ENCODE measurements at regions not wholly inside any gene's neighbourhood (a gene's known extent, or its start where the extent isn't known, plus 50 kb on each side); places are given as distances from the start of the nearest gene placed in this dataset.
"Not testable (repeated sequence)": the region's sequence is repeated elsewhere in the genome, so short reads cannot be mapped to it uniquely, and the experiment has no call there.

GRCh38 chr2:192669505-192670091 is 474.9 kb upstream of the TMEFF2 start:
- DNase-seq (ENCODE audit: low spot score in 2 of 2) (no peak), ATAC-seq (no peak)
- Mint-ChIP-seq H3K4me1 (no peaks in the 10 kb centered on the region), H3K36me3 (no peaks in the 10 kb centered on the region), H3K4me3 (no peak overlapping the region), H3K9me3 (no peaks in the 10 kb centered on the region), H3K27ac (no peak overlapping the region)

DNA sequence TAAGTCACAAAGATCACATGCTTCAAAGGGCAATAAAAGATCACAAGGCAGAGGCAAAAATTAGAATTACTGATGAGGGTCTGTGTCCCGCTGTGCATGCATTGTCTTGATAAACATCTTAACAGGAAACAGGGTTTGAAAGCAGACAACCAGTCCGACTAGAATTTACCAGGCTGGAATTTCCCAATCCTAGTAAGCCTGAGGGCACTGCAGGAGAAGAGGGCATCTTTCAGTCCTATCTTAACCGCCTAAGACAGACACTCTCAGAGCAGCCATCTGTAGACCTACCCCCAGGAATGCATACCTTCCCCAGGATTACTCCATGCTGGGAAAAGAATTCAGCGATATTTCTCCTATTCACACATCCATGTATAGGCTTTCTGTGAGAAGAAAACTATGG is 465.8 kb upstream of the TMEFF2 start:
- DNase-seq (ENCODE audit: low spot score in 2 of 2); H3K27ac Mint-ChIP-seq; H3K36me3 Mint-ChIP-seq; H3K4me3 Mint-ChIP-seq; H3K9me3 Mint-ChIP-seq; ATAC-seq; H3K4me1 Mint-ChIP-seq: not testable (repeated sequence)

DNA sequence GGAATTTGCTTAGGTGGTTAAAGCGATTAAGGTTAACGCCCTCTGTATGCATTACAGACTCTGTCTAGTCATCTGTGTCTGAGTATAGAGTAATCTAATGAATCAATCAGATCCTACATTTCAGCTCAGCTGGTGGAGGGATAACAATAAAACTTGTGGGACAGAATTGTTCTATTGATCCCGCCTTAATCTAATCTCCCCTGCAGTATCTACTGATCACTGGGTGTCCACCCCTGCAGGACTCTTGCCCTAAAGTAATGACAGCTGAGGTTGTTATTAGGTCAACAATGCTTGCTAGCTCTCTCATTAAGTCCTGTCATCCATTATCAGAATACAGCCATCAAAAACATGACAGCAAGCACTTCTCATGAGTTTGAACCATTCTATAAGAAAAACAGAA is 462.6 kb upstream of the TMEFF2 start:
- ATAC-seq (no peak), DNase-seq (ENCODE audit: low spot score in 2 of 2) (no peak)
- H3K9me3 Mint-ChIP-seq = peaks cover 6% of the 10 kb centered on the region
- no peaks in the 10 kb centered on the region for H3K4me1 Mint-ChIP-seq
- H3K27ac Mint-ChIP-seq = no peak overlapping the region
- H3K36me3 Mint-ChIP-seq = no peaks in the 10 kb centered on the region
- no peak overlapping the region for H3K4me3 Mint-ChIP-seq

GRCh38 chr2:192655916-192656315 is 461.2 kb upstream of the TMEFF2 start:
- Mint-ChIP-seq H3K9me3 (peaks cover 9% of the 10 kb centered on the region), H3K4me1 (no peaks in the 10 kb centered on the region), H3K36me3 (no peaks in the 10 kb centered on the region), H3K27ac (no peak overlapping the region), H3K4me3 (no peak overlapping the region)
- DNase-seq (ENCODE audit: low spot score in 2 of 2) (no peak), ATAC-seq (no peak)

- H3K4me3 Mint-ChIP-seq = no peak overlapping the region
- no peaks in the 10 kb centered on the region for H3K36me3 Mint-ChIP-seq
- H3K9me3 Mint-ChIP-seq = peaks cover 3% of the 10 kb centered on the region
- no peak overlapping the region for H3K27ac Mint-ChIP-seq
- no peaks in the 10 kb centered on the region for H3K4me1 Mint-ChIP-seq
- ATAC-seq (no peak), DNase-seq (ENCODE audit: low spot score in 2 of 2) (no peak)
Measured at GRCh38 chr2:192645811-192646598, 451.3 kb upstream of the TMEFF2 start.

DNA sequence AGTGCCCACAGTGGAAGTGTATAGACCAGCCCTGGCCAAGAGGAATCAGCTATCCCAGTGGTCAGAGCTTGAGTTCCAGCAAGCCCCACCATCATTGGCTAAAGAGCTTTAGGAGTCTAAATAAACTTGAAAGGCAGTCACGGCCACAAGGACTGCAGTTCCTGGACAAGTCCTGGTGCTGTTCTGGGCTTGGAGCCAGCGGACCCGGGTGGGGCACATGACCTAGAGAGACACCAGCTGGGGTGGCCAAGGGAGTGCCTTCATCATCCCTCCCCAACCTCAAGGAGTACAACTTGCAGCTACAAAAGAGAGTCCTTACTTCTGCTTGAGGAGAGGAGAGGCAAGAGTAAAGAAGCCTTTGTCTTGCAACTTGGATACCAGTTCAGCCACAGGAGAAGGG is 439.8 kb upstream of the TMEFF2 start:
- H3K4me1 Mint-ChIP-seq = no peaks in the 10 kb centered on the region
- DNase-seq (ENCODE audit: low spot score in 2 of 2) = no peak
- H3K36me3 Mint-ChIP-seq = no peaks in the 10 kb centered on the region
- peaks cover 18% of the 10 kb centered on the region for H3K9me3 Mint-ChIP-seq
- H3K4me3 Mint-ChIP-seq = no peak overlapping the region
- H3K27ac Mint-ChIP-seq = no peak overlapping the region
- ATAC-seq = no peak

DNA sequence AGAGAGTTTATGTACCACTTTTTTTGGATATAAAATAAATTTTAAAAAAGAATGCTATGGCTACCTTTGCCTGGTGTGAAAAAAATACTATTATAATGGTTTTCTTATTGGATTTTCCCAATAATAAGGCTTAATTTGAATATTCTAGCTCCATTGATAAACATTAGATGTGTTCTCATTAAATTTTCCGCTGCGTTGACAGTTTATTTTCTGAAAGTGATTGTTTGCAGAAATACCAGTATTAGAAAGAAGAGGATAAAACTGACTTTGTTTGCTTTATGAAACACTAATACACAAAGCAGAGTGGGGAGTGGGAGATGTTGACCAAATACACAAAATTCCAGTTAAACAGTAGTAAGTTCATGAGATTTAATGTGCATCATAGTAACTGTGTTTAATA is 433.3 kb upstream of the TMEFF2 start:
- no peaks in the 10 kb centered on the region for H3K4me1 Mint-ChIP-seq
- no peak for DNase-seq (ENCODE audit: low spot score in 2 of 2)
- no peak for ATAC-seq
- no peaks in the 10 kb centered on the region for H3K36me3 Mint-ChIP-seq
- H3K4me3 Mint-ChIP-seq = no peak overlapping the region
- H3K9me3 Mint-ChIP-seq = peaks cover 5% of the 10 kb centered on the region
- no peak overlapping the region for H3K27ac Mint-ChIP-seq

- ATAC-seq (no peak), DNase-seq (ENCODE audit: low spot score in 2 of 2) (no peak)
- Mint-ChIP-seq H3K9me3 (peaks cover 2% of the 10 kb centered on the region), H3K27ac (no peak overlapping the region), H3K4me1 (no peaks in the 10 kb centered on the region), H3K36me3 (no peaks in the 10 kb centered on the region), H3K4me3 (no peak overlapping the region)
Measured at GRCh38 chr2:192615105-192615504, 420.4 kb upstream of the TMEFF2 start.

GRCh38 chr2:192604295-192604694 is 409.6 kb upstream of the TMEFF2 start:
- H3K4me1 Mint-ChIP-seq = no peaks in the 10 kb centered on the region
- DNase-seq (ENCODE audit: low spot score in 2 of 2) (no peak), ATAC-seq (peak; percentile 45)
- no peak overlapping the region for H3K4me3 Mint-ChIP-seq
- H3K36me3 Mint-ChIP-seq = no peaks in the 10 kb centered on the region
- H3K27ac Mint-ChIP-seq = no peak overlapping the region
- no peaks in the 10 kb centered on the region for H3K9me3 Mint-ChIP-seq

- ATAC-seq = peak; percentile 44
- not testable (repeated sequence) for H3K27ac Mint-ChIP-seq; H3K4me3 Mint-ChIP-seq; H3K36me3 Mint-ChIP-seq; H3K4me1 Mint-ChIP-seq; H3K9me3 Mint-ChIP-seq; DNase-seq (ENCODE audit: low spot score in 2 of 2)
Measured at GRCh38 chr2:192598649-192599048, 403.9 kb upstream of the TMEFF2 start.

GRCh38 chr2:192593561-192593960 is 398.8 kb upstream of the TMEFF2 start:
- ATAC-seq = no peak
- no peak overlapping the region for H3K4me3 Mint-ChIP-seq
- H3K36me3 Mint-ChIP-seq = no peaks in the 10 kb centered on the region
- H3K9me3 Mint-ChIP-seq = peaks cover 8% of the 10 kb centered on the region
- H3K27ac Mint-ChIP-seq = no peak overlapping the region
- no peaks in the 10 kb centered on the region for H3K4me1 Mint-ChIP-seq
- DNase-seq (ENCODE audit: low spot score in 2 of 2) = no peak

DNA sequence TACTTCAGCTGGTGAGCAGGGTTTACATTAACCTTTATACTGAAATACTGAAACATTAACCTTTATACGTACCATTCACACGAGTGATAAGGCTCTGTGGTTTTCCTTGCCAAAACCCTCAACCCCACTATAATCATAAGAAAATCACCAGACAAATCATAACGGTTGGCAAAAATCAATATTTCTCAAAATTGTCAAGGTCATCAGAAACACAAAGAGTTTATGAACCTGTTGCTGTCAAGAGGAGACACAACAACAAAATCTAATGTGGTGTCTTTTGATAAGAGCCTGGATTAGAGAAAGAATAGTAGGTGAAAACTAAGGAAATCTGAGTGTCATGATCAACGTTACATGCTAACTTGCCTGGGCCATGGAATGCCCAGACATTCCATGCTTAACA is 396.9 kb upstream of the TMEFF2 start:
- Mint-ChIP-seq H3K4me3 (no peak overlapping the region), H3K36me3 (no peaks in the 10 kb centered on the region), H3K9me3 (peaks cover 15% of the 10 kb centered on the region), H3K27ac (no peak overlapping the region), H3K4me1 (no peaks in the 10 kb centered on the region)
- no peak for DNase-seq (ENCODE audit: low spot score in 2 of 2)
- no peak for ATAC-seq

DNA sequence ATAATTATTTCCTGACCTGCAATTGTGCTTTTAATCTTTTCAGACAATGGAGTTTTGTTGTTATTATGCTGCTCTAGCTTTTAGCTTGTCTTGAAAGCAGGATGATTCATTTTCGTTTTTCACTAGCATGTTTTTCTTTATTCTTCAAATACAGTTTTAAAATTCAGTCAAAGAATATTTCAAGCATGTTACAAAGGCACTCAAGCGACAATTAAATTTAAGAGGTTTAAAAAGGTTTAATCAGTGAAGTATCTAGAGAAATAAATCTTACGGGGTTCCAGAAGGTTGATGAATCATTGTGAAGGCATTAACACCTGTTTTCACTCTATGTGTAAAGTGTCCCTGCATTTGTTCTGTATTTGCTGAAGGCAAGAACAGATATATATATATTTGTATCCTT is 390.7 kb upstream of the TMEFF2 start:
- H3K4me3 Mint-ChIP-seq = no peak overlapping the region
- H3K36me3 Mint-ChIP-seq = no peaks in the 10 kb centered on the region
- ATAC-seq (no peak), DNase-seq (ENCODE audit: low spot score in 2 of 2) (no peak)
- peaks cover 9% of the 10 kb centered on the region for H3K9me3 Mint-ChIP-seq
- no peaks in the 10 kb centered on the region for H3K4me1 Mint-ChIP-seq
- H3K27ac Mint-ChIP-seq = no peak overlapping the region

DNA sequence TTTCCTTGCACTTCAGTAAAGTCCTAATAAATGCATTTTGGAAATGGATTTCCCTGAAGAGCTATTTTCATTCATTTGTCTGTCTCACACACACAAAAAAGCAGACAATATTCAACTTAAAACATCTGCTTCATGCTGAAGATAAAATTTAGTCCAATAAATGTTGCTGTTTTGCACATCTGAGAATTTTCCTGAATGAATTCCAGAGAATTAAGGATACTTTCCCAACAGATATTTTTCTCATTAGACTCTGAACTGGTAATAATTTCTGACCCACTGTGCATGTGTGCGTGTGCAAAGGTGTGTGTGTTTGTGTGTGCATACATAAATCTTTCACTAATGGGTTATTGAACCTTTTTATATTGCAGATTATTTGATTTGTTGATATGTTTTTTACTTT is 390.2 kb upstream of the TMEFF2 start:
- Mint-ChIP-seq H3K4me3 (no peak overlapping the region), H3K4me1 (no peaks in the 10 kb centered on the region)

GRCh38 chr2:192579965-192580700 is 385.4 kb upstream of the TMEFF2 start:
- Mint-ChIP-seq H3K4me1 (no peaks in the 10 kb centered on the region), H3K9me3 (peaks cover 5% of the 10 kb centered on the region), H3K4me3 (no peak overlapping the region), H3K36me3 (no peaks in the 10 kb centered on the region), H3K27ac (no peak overlapping the region)
- ATAC-seq (no peak), DNase-seq (ENCODE audit: low spot score in 2 of 2) (no peak)

More for the DNA sequence above, 390.2 kb upstream of the TMEFF2 start:
- H3K36me3 Mint-ChIP-seq = no peaks in the 10 kb centered on the region
- no peak overlapping the region for H3K27ac Mint-ChIP-seq
- no peak for DNase-seq (ENCODE audit: low spot score in 2 of 2)
- H3K9me3 Mint-ChIP-seq = peaks cover 11% of the 10 kb centered on the region
- no peak for ATAC-seq

- H3K4me1 Mint-ChIP-seq = no peaks in the 10 kb centered on the region
- ATAC-seq = no peak
- no peak for DNase-seq (ENCODE audit: low spot score in 2 of 2)
- H3K27ac Mint-ChIP-seq = no peak overlapping the region
- H3K4me3 Mint-ChIP-seq = no peak overlapping the region
- H3K36me3 Mint-ChIP-seq = no peaks in the 10 kb centered on the region
- H3K9me3 Mint-ChIP-seq = peaks cover 5% of the 10 kb centered on the region
Measured at GRCh38 chr2:192578780-192579179, 384.0 kb upstream of the TMEFF2 start.
